Activated T-cell treated with anti-CD3 and anti-CD28 coated beads, Interleukin-2, amount 50 U/mL, for 72 hours (primary cell): ENCODE measurements at regions not wholly inside any gene's neighbourhood (a gene's known extent, or its start where the extent isn't known, plus 50 kb on each side); places are given as distances from the start of the nearest gene placed in this dataset.

Experiments
- ATAC-seq, 2 donors: fragments of 150-1000 bp; cut with Tn5 transposase; replicated peaks in 1 of 2; 2 replicates each; pipeline ENCODE4 v1.10.0; 2021; ENCODE audit warnings: moderate library complexity in 2 of 2, mild to moderate bottlenecking in 1 of 2
- DNase-seq, 2 donors: peaks; one replicate each; pipeline ENCODE4 v3.0.0; 2021 to 2022; ENCODE audit warnings: mixed read lengths in 1 of 2
- H3K27ac Mint-ChIP-seq: one replicate; pipeline ENCODE4 v1.8.0; 2022; ENCODE audit warnings: mild to moderate bottlenecking, moderate library complexity, mixed read lengths
- H3K27me3 Mint-ChIP-seq: one replicate; pipeline ENCODE4 v1.8.0; 2022; ENCODE audit warnings: low read depth, mixed read lengths
- H3K36me3 Mint-ChIP-seq, 2 donors: one replicate each; pipeline ENCODE4 v1.8.0; 2022; ENCODE audit warnings: mixed read lengths in 2 of 2, mild to moderate bottlenecking in 1 of 2; ENCODE audit not compliant: insufficient read depth in 2 of 2
- H3K4me1 Mint-ChIP-seq: one replicate; pipeline ENCODE4 v1.8.0; 2022; ENCODE audit warnings: low read depth, mixed read lengths
- H3K4me3 Mint-ChIP-seq, 2 donors: one replicate each; pipeline ENCODE4 v1.8.0; 2022; ENCODE audit warnings: mild to moderate bottlenecking in 2 of 2, mixed read lengths in 2 of 2, moderate library complexity in 2 of 2
- H3K9me3 Mint-ChIP-seq, 2 donors: one replicate each; pipeline ENCODE4 v1.8.0; 2022; ENCODE audit warnings: mixed read lengths in 2 of 2

DNA sequence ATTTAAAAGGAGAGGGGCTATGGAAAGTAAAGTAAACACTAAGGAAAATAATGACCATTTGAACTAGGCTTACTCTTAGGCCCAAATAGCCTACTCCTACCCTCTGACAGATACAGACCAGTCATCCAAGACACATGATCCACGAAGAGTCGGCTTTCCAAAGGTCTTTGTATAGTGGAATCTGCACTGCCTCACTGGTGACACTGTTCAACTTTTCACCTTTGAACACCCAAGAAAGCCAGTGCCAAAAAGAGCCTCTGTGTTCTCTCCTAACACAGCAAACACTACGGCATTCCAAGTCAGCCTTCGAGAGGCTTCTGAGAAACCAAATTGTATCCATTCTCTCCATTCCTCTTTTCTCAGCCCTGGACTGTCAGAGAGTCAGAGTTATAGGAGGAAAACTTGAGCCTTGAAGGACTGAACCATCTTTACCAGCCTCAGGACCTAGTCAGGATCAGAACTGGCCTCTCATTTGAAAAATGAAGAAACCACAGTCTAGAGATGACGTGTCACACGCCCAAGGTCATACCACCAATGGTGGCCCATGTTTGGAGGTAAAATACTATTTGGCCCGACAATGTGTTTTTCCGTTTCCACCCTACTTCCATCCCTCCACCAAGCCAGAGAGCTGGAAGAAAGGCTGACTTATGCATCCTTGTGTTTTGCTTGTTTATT is 267.4 kb upstream of the ACVR2A start:
- no peaks in the 10 kb centered on the region for H3K4me1 Mint-ChIP-seq
- no peaks in the 10 kb centered on the region for H3K36me3 Mint-ChIP-seq
- no peaks in the 10 kb centered on the region for H3K27me3 Mint-ChIP-seq
- DNase-seq (no peak), ATAC-seq (no peak)
- H3K27ac Mint-ChIP-seq, result no peak overlapping the region
- H3K4me3 Mint-ChIP-seq, result no peak overlapping the region
- peaks cover 2 to 5% of the 10 kb centered on the region in 2 donors for H3K9me3 Mint-ChIP-seq

DNA sequence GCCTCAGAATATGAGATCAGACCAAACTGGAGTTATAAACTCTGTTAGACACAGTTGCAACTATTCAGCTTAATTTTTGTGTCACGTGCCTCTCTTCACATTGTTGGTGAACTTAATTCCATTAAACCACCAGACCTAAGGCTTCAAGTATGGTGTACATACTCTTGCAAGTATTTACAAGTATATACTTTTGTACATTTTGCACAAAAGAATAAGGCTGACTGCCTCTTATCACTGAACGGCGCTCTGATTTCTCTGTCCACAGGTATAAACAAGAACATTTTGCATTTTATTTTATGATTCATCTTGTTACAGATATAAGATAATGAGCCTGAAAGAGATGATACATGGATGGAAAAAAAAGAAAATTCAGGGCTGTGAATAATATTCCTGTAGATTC is 269.7 kb upstream of the ACVR2A start:
- H3K27me3 Mint-ChIP-seq, result no peaks in the 10 kb centered on the region

DNA sequence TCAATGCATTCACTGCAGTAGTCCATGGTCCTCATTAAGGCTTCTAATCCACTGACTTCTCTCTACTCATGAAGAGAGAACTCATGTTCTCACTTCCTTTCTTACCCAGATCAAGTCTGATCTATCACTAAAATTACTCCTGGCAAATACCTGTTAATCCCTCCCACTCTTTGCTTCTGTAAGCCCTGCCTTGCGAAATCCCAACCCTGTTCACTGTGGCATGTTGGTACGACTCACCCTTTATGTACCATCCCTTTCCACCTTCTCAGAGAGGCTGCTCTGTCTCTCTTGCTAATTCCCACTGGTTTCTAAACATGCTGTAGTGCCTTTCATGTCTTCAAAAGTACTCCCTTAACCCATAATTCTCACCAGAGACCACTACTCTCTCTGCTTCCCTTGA is 272.2 kb upstream of the ACVR2A start:
- H3K36me3 Mint-ChIP-seq, result no peaks in the 10 kb centered on the region

More for the DNA sequence above, 269.7 kb upstream of the ACVR2A start:
- no peak overlapping the region for H3K27ac Mint-ChIP-seq
- no peak overlapping the region for H3K4me3 Mint-ChIP-seq
- H3K4me1 Mint-ChIP-seq, result no peaks in the 10 kb centered on the region
- ATAC-seq, result no peak
- DNase-seq, result no peak
- H3K36me3 Mint-ChIP-seq, result no peaks in the 10 kb centered on the region
- H3K9me3 Mint-ChIP-seq, result peaks cover 0 to 4% of the 10 kb centered on the region in 2 donors

DNA sequence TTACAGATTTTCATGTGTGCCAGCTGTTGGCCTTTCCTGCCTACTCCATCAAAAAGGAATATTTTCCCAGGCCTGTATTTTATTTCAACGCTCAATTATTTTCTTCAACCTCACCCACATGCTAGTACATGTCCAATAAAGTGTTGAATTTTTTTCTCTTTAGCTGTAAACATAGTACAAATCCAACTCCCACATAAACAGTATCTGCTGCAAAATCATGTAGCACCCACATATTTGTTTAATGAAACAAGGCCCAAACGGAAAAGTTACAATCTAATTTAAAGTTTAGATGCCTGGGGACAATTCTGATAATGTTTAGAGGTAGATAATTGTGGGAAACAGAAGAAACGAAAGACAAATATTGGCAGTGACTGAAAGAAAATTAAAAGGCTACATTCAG is 275.4 kb upstream of the ACVR2A start:
- H3K27ac Mint-ChIP-seq, result no peak overlapping the region
- H3K4me3 Mint-ChIP-seq, result no peak overlapping the region
- H3K27me3 Mint-ChIP-seq, result no peaks in the 10 kb centered on the region
- no peak for DNase-seq
- no peak for ATAC-seq
- H3K36me3 Mint-ChIP-seq, result no peaks in the 10 kb centered on the region
- no peaks in the 10 kb centered on the region for H3K4me1 Mint-ChIP-seq
- H3K9me3 Mint-ChIP-seq, result peaks cover 0 to 4% of the 10 kb centered on the region in 2 donors

More for the DNA sequence above, 272.2 kb upstream of the ACVR2A start:
- no peaks in the 10 kb centered on the region for H3K4me1 Mint-ChIP-seq
- ATAC-seq, result no peak
- no peaks in the 10 kb centered on the region for H3K27me3 Mint-ChIP-seq
- peaks cover 0 to 4% of the 10 kb centered on the region in 2 donors for H3K9me3 Mint-ChIP-seq
- no peak for DNase-seq
- no peak overlapping the region for H3K27ac Mint-ChIP-seq
- no peak overlapping the region for H3K4me3 Mint-ChIP-seq

DNA sequence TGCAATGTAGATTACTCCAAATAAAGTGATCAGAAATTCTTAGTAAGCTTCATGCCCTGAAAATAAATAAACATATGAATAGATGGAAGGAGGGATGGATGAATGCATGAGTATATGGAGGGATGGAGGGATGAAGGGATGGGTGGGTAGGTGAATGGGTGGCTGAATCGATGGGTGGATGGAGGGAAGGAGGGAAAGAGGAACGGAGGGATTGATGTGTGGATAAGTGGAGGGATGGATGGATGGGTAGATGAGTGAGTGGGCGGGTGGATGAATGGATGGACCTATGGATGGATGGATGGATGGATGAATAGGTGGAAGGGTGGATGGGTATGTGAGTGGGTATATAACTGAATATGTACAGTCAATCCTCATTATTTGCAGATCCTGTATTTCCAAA is 276.7 kb upstream of the ACVR2A start:
- no peaks in the 10 kb centered on the region for H3K27me3 Mint-ChIP-seq
- H3K36me3 Mint-ChIP-seq, result no peaks in the 10 kb centered on the region
- no peak overlapping the region for H3K27ac Mint-ChIP-seq
- peaks cover 0 to 4% of the 10 kb centered on the region in 2 donors for H3K9me3 Mint-ChIP-seq
- H3K4me1 Mint-ChIP-seq, result no peaks in the 10 kb centered on the region
- ATAC-seq, result no peak
- no peak for DNase-seq
- no peak overlapping the region for H3K4me3 Mint-ChIP-seq

DNA sequence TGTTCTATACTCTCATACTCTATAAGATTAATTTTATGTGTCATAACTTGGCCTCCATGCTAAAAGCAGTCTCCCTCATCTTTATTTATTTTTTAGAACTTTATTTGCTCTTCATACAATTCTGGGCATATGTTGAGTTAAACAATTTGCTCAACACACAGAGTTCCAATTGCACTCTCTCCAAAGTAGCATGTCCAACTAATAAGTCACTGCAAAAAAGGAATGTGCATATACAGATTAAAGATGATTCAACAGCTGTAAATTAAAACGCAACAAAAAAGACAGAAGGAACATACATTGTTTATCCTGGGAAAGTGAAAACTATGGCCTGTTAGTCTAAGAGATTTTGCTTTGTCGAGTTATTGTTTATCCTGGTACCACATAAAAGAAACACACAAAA is 277.7 kb upstream of the ACVR2A start:
- Mint-ChIP-seq H3K4me3 (no peak overlapping the region), H3K9me3 (peaks cover 0 to 4% of the 10 kb centered on the region in 2 donors), H3K4me1 (no peaks in the 10 kb centered on the region), H3K36me3 (no peaks in the 10 kb centered on the region), H3K27me3 (no peaks in the 10 kb centered on the region), H3K27ac (no peak overlapping the region)
- no peak for ATAC-seq
- no peak for DNase-seq

DNA sequence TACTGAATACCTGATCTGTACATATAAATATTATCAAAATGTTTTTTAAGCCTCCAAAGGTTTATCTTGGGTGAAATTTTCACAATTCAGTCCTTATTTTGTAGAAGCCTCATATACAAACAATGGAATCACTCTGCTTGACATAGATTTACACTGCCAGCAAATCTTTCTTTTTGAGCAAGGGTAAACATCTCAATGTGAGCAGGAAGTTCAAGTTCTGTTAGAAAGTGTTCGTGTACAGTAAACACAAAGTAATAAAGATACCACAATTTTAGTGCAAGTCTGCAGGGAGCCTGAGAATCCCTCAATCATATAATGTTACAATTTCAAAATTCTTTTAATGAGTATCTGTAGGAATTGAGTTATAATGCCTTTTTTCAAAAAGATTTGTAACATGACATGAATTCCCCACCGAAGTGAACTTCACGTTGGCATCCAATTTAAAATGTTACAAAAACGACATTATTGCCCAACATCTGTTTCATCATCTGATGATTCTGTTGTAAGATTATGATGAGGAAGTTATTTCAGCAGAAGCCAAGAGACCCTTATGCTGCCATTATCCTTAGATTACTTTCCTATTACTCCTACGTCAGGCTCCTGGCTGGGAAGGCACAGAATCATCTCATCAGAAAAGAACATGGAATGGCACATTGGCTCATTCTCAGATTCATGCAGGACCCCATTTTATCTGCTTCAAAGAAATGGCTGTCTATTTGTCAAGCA is 283.9 kb upstream of the ACVR2A start:
- Mint-ChIP-seq H3K27ac (no peak overlapping the region), H3K4me3 (no peak overlapping the region), H3K27me3 (no peaks in the 10 kb centered on the region), H3K9me3 (no peaks in the 10 kb centered on the region), H3K36me3 (no peaks in the 10 kb centered on the region), H3K4me1 (no peaks in the 10 kb centered on the region)
- DNase-seq, result no peak
- ATAC-seq, result no peak

DNA sequence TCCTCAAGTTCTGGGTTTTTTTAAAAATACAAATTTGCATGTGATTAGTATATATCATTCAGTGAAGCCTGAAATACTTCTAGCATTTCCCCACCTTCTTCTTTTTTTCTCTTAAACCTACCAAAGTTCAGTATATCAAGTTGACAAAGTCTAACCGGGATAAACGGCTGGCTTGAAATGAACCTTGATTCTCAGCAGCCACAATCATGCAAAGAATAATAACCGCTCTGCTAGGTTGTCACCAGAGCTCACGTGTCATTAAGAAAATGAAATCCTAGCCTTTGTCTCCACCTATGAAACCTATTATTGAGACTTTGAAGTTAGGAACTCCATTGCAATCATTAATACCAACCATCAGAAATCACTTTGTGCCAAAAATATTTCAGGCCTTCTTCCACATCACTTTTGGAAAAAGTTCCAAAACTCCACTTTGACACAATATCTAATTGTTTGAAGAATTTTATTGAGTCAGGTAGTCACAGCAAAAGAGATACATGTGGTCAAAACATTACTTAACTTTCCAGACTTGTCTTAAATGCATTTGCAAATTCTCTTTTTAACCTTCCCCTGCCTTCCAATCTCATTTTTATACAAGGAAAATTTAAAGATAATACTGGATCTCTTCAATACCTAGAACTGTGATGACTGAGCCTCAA is 285.6 kb upstream of the ACVR2A start:
- H3K4me1 Mint-ChIP-seq, result no peaks in the 10 kb centered on the region
- no peak overlapping the region for H3K27ac Mint-ChIP-seq
- H3K36me3 Mint-ChIP-seq, result no peaks in the 10 kb centered on the region
- no peak for ATAC-seq
- H3K4me3 Mint-ChIP-seq, result no peak overlapping the region
- H3K27me3 Mint-ChIP-seq, result no peaks in the 10 kb centered on the region
- no peaks in the 10 kb centered on the region for H3K9me3 Mint-ChIP-seq
- DNase-seq, result no peak

DNA sequence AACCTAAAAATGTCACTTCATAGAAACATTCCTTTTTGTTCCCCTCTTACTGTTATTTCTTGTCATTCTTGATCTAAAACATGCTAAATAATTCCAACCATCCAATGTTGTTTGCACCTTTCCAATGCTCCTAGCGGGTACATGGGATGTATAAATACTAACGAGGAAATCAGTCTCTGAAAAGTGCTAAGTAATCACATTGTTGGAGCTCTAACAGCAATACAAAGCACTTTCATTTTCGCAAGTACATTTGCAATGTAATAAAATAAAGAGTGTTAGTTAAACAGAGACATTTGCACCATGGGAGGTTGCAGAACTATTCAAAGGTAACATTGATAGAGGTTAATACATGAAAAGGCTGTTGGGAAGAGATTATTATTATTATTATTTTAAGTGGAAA is 286.2 kb upstream of the ACVR2A start:
- H3K27ac Mint-ChIP-seq, result no peak overlapping the region
- no peaks in the 10 kb centered on the region for H3K36me3 Mint-ChIP-seq
- no peaks in the 10 kb centered on the region for H3K9me3 Mint-ChIP-seq
- DNase-seq, result no peak
- no peak for ATAC-seq
- no peaks in the 10 kb centered on the region for H3K4me1 Mint-ChIP-seq
- H3K27me3 Mint-ChIP-seq, result no peaks in the 10 kb centered on the region
- peak overlapping the region in 1 of 2 donors; percentile 9 for H3K4me3 Mint-ChIP-seq

DNA sequence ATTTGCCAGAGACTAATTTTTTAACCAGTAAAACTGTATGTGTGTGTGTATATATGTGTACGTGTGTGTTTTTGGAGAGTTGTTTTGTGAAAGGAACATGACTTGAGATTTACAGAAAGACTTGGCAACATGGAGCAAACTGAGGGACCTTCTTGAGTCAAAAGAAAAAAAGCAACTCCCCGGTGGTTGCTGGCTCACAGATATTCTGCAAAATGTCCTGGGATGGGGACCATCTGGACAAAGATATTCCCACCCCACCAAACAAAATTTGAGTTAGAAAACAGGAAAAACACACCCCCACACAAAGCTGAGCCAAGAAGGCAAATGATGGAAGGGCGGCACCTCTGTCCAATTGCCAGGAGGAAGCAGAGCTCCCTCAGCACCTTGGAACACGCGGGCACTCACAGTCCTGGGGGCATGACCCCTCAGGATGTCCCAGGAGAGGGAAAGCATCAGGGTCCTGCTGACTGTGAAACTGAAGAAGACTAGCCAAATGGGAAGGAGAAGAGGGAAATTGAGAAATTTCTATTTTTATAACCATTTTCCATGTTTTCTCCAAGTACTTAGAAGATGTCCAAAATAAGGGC is 290.2 kb upstream of the ACVR2A start:
- Mint-ChIP-seq H3K4me3 (no peak overlapping the region), H3K36me3 (no peaks in the 10 kb centered on the region), H3K4me1 (no peaks in the 10 kb centered on the region), H3K27me3 (no peaks in the 10 kb centered on the region), H3K9me3 (peaks cover 0 to 2% of the 10 kb centered on the region in 2 donors), H3K27ac (no peak overlapping the region)
- ATAC-seq (no peak), DNase-seq (no peak)

DNA sequence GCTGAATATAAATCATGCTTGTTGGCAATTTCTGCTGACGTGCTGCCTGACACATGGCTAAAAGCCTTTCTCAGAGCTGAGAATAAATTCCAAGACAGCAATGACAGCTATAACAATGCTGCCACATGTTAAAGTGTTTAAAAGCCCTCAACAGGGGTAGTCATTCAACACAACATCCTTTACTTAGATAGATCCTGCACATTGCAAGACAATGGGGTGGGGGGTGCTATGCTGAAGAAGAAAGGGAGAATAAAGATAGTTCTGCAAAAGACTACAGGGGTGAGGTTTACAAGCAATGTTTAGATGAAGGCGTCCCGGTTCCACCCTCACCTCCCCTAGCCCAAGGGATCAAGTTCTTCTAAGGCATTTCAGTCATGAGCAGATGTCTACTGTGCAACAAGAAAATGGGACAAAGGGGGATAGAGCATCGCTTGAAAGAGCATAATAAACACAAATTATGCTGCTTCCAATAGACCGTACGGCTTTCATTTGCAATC is 291.0 kb upstream of the ACVR2A start:
- H3K27ac Mint-ChIP-seq, result no peak overlapping the region
- ATAC-seq (no peak), DNase-seq (no peak)
- H3K4me3 Mint-ChIP-seq, result no peak overlapping the region
- H3K36me3 Mint-ChIP-seq, result no peaks in the 10 kb centered on the region
- H3K4me1 Mint-ChIP-seq, result no peaks in the 10 kb centered on the region
- H3K9me3 Mint-ChIP-seq, result peaks cover 0 to 2% of the 10 kb centered on the region in 2 donors
- H3K27me3 Mint-ChIP-seq, result no peaks in the 10 kb centered on the region

DNA sequence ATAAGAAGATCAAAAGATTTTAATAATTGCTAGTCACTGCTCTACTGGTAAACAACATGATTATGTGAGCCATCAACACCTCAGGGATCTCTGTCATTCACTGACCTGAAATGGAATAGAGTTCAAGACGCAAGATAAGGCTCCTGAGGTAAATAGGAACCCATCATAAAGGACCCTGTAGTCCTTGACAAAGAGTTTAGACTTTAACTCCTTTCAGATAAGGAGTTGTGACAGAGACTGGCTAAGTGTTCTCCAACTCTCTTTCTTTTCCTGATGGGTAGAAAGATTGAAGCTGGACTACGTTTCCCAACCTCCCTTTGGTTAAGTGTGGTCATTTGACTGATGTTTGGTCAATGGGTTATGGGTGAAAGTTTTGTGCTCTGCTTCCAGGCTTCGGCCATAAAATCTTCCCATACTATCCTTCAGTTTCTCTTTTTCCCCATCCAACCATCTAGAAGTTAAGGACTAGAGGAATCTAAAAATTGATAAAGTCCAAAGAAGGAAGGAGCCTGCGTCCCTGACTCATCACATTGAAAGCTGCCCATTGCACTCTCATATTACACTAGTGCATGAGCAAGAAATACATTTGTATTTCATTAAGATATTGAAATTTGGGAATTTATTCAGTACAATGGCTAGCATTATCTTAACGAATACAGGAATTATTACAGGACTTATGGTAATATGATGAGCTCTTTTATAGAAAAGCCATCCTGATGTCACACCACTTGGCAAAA is 293.7 kb upstream of the ACVR2A start:
- DNase-seq (no peak), ATAC-seq (no peak)
- Mint-ChIP-seq H3K36me3 (no peaks in the 10 kb centered on the region), H3K9me3 (peaks cover 2 to 3% of the 10 kb centered on the region in 2 donors), H3K27ac (no peak overlapping the region), H3K27me3 (no peaks in the 10 kb centered on the region), H3K4me1 (no peaks in the 10 kb centered on the region), H3K4me3 (no peak overlapping the region)
